ENCODE measurements at regions not wholly inside any gene's neighbourhood (a gene's known extent, or its start where the extent isn't known, plus 50 kb on each side); places are given as distances from the start of the nearest gene placed in this dataset.

- intact Hi-C loops (cut with DNase I) = no loop called here
- Histone ChIP-seq H3K4me3 (no peak overlapping the region), H3K27me3 (ENCODE audit: insufficient read depth in 3 of 3, low read length in 2 of 3) (no peaks in the 10 kb centered on the region), H3K36me3 (ENCODE audit: insufficient read depth in 1 of 2, low read depth in 1 of 2) (no peaks in the 10 kb centered on the region), H3K9me3 (no peaks in the 10 kb centered on the region), H3K4me1 (no peaks in the 10 kb centered on the region), H3K27ac (no peak overlapping the region)
- ATAC-seq (no peak), DNase-seq (no peak)
- TF ChIP-seq CTCF (IDR thresholded peaks at IDR 0.05) = no peak
- WGBS, 3 donors = 84 to 91% (median 86%) methylated on average over 5 of the region's 5 CpGs
Observed at GRCh38 chr10:55224007-55224781, 423.2 kb upstream of the PCDH15 start.

GRCh38 chr10:55223352-55223751 is 422.3 kb upstream of the PCDH15 start:
- 73 to 82% (median 78%) methylated on average over 2 of the region's 2 CpGs for WGBS, 3 donors
- H3K4me3 ChIP-seq = no peak overlapping the region
- H3K27ac ChIP-seq = no peak overlapping the region
- DNase-seq (no peak), ATAC-seq (no peak)
- no peaks in the 10 kb centered on the region for H3K36me3 ChIP-seq (ENCODE audit: insufficient read depth in 1 of 2, low read depth in 1 of 2)
- H3K4me1 ChIP-seq = no peaks in the 10 kb centered on the region
- intact Hi-C loops (cut with DNase I) = no loop called here
- H3K9me3 ChIP-seq = no peaks in the 10 kb centered on the region
- H3K27me3 ChIP-seq (ENCODE audit: insufficient read depth in 3 of 3, low read length in 2 of 3) = no peaks in the 10 kb centered on the region
- no peak for TF ChIP-seq CTCF (IDR thresholded peaks at IDR 0.05)

- TF ChIP-seq CTCF (IDR thresholded peaks at IDR 0.05) = no peak
- no peak for DNase-seq
- H3K36me3 ChIP-seq (ENCODE audit: insufficient read depth in 1 of 2, low read depth in 1 of 2) = no peaks in the 10 kb centered on the region
- H3K4me3 ChIP-seq = no peak overlapping the region
- H3K27me3 ChIP-seq (ENCODE audit: insufficient read depth in 3 of 3, low read length in 2 of 3) = no peaks in the 10 kb centered on the region
- no peaks in the 10 kb centered on the region for H3K9me3 ChIP-seq
- ATAC-seq = no peak
- intact Hi-C loops (cut with DNase I) = no loop called here
- H3K27ac ChIP-seq = no peak overlapping the region
- H3K4me1 ChIP-seq = no peaks in the 10 kb centered on the region
Observed at GRCh38 chr10:55220975-55221374, 419.9 kb upstream of the PCDH15 start.

GRCh38 chr10:55215699-55216098 is 414.7 kb upstream of the PCDH15 start:
- H3K4me3 ChIP-seq = no peak overlapping the region
- WGBS, 3 donors = 70 to 80% (median 72%) methylated on average over 1 of the region's 1 CpG
- H3K27ac ChIP-seq = no peak overlapping the region
- TF ChIP-seq CTCF (IDR thresholded peaks at IDR 0.05) = no peak
- intact Hi-C loops (cut with DNase I) = no loop called here
- H3K27me3 ChIP-seq (ENCODE audit: insufficient read depth in 3 of 3, low read length in 2 of 3) = no peaks in the 10 kb centered on the region
- H3K36me3 ChIP-seq (ENCODE audit: insufficient read depth in 1 of 2, low read depth in 1 of 2) = no peaks in the 10 kb centered on the region
- ATAC-seq (no peak), DNase-seq (no peak)
- H3K4me1 ChIP-seq = no peaks in the 10 kb centered on the region
- H3K9me3 ChIP-seq = no peaks in the 10 kb centered on the region

- no peak for ATAC-seq
- Histone ChIP-seq H3K27ac (no peak overlapping the region), H3K27me3 (ENCODE audit: insufficient read depth in 3 of 3, low read length in 2 of 3) (no peaks in the 10 kb centered on the region), H3K36me3 (ENCODE audit: insufficient read depth in 1 of 2, low read depth in 1 of 2) (no peaks in the 10 kb centered on the region), H3K4me3 (no peak overlapping the region), H3K4me1 (no peaks in the 10 kb centered on the region), H3K9me3 (no peaks in the 10 kb centered on the region)
- 73 to 87% (median 83%) methylated on average over 1 of the region's 1 CpG for WGBS, 3 donors
- DNase-seq = no peak
- no peak for TF ChIP-seq CTCF (IDR thresholded peaks at IDR 0.05)
- intact Hi-C loops (cut with DNase I) = no loop called here
Observed at GRCh38 chr10:55214608-55215007, 413.6 kb upstream of the PCDH15 start.

Measured in psoas muscle (tissue), 7 donors.